GM03348 (cell line): ENCODE measurements at regions not wholly inside any gene's neighbourhood (a gene's known extent, or its start where the extent isn't known, plus 50 kb on each side); places are given as distances from the start of the nearest gene placed in this dataset.
"Not testable (repeated sequence)": the region's sequence is repeated elsewhere in the genome, so short reads cannot be mapped to it uniquely, and the experiment has no call there.

Experiments used
- DNase-seq: peaks from one replicate; pipeline ENCODE4 v3.0.0; 2012; ENCODE audit warnings: low spot score

GRCh38 chrX:9271789-9272525 lies 192.9 kb upstream of the TBL1X start:
- peak; percentile 40 for DNase-seq

- no peak for DNase-seq
Observed at GRCh38 chrX:9273744-9274143, 191.1 kb upstream of the TBL1X start.

GRCh38 chrX:9278475-9279233 lies 186.2 kb upstream of the TBL1X start:
- DNase-seq, result peak; percentile 21

GRCh38 chrX:9279234-9279544 lies 185.7 kb upstream of the TBL1X start:
- DNase-seq, result peak; percentile 19

GRCh38 chrX:9280831-9281230 lies 184.0 kb upstream of the TBL1X start:
- no peak for DNase-seq

- no peak for DNase-seq
Observed at GRCh38 chrX:9282325-9282724, 182.5 kb upstream of the TBL1X start.

GRCh38 chrX:9285342-9285771 lies 179.5 kb upstream of the TBL1X start:
- DNase-seq, result no peak

GRCh38 chrX:9286234-9286633 lies 178.6 kb upstream of the TBL1X start:
- no peak for DNase-seq

GRCh38 chrX:9291629-9292028 lies 173.2 kb upstream of the TBL1X start:
- no peak for DNase-seq

GRCh38 chrX:9293051-9293496 lies 171.8 kb upstream of the TBL1X start:
- no peak for DNase-seq

- no peak for DNase-seq
Observed at GRCh38 chrX:9293903-9294302, 171.0 kb upstream of the TBL1X start.

- DNase-seq, result no peak
Observed at GRCh38 chrX:9295551-9295950, 169.3 kb upstream of the TBL1X start.

- no peak for DNase-seq
Observed at GRCh38 chrX:9298221-9298620, 166.6 kb upstream of the TBL1X start.

- not testable (repeated sequence) for DNase-seq
Observed at GRCh38 chrX:9299681-9300080, 165.2 kb upstream of the TBL1X start.

GRCh38 chrX:9301836-9302235 lies 163.0 kb upstream of the TBL1X start:
- no peak for DNase-seq

GRCh38 chrX:9302381-9302780 lies 162.5 kb upstream of the TBL1X start:
- no peak for DNase-seq

GRCh38 chrX:9308426-9308825 lies 156.4 kb upstream of the TBL1X start:
- no peak for DNase-seq

- DNase-seq, result peak; percentile 56
Observed at GRCh38 chrX:9310616-9311015, 154.2 kb upstream of the TBL1X start.

- peak; percentile 51 for DNase-seq
Observed at GRCh38 chrX:9311421-9312160, 153.3 kb upstream of the TBL1X start.

GRCh38 chrX:9312922-9313867 lies 151.7 kb upstream of the TBL1X start:
- DNase-seq, result no peak

- DNase-seq, result peak; percentile 12
Observed at GRCh38 chrX:9315086-9315485, 149.8 kb upstream of the TBL1X start.

GRCh38 chrX:9316096-9316495 lies 148.8 kb upstream of the TBL1X start:
- DNase-seq, result no peak
